ENCODE measurements at regions not wholly inside any gene's neighbourhood (a gene's known extent, or its start where the extent isn't known, plus 50 kb on each side); places are given as distances from the start of the nearest gene placed in this dataset.

DNA sequence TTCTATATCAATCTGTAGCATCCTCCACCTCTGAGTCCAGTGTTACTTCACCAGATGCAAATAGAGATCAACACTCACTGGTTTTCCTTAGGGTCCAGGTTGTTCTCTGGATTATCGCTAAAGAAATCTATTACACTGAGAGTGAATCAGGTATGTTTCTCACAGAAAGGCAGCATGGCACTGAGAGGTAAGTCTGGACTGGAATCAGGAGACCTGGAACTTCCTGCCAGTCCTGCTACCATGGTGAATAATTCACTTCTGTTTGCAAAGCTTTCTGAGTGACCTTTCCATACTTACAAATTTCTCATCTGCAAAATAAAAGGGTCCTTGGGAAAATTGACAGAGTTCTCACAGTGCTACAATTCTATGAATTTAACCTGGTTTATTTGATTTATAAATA, 1583.3 kb downstream of the MRPL39 start:
- no peak for TF ChIP-seq EZH2 (optimal IDR thresholded peaks at IDR 0.05; ENCODE audit: low read depth, low read length)
- TF ChIP-seq, protein P1, sequence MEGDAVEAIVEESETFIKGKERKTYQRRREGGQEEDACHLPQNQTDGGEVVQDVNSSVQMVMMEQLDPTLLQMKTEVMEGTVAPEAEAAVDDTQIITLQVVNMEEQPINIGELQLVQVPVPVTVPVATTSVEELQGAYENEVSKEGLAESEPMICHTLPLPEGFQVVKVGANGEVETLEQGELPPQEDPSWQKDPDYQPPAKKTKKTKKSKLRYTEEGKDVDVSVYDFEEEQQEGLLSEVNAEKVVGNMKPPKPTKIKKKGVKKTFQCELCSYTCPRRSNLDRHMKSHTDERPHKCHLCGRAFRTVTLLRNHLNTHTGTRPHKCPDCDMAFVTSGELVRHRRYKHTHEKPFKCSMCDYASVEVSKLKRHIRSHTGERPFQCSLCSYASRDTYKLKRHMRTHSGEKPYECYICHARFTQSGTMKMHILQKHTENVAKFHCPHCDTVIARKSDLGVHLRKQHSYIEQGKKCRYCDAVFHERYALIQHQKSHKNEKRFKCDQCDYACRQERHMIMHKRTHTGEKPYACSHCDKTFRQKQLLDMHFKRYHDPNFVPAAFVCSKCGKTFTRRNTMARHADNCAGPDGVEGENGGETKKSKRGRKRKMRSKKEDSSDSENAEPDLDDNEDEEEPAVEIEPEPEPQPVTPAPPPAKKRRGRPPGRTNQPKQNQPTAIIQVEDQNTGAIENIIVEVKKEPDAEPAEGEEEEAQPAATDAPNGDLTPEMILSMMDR (IDR thresholded peaks at IDR 0.05; ENCODE audit: low read length), result no peak
- TF ChIP-seq EZH2phosphoT487 (IDR thresholded peaks at IDR 0.05; ENCODE audit: low read length), result no peak
- Histone ChIP-seq H3K27me3 (replicated peaks; ENCODE audit: insufficient read depth, low read length) (no peaks in the 10 kb centered on the region), H3K4me3 (ENCODE audit: low read length) (no peak overlapping the region), H3K9me2 (replicated peaks; ENCODE audit: insufficient read depth, low read length) (no peaks in the 10 kb centered on the region), H3K4me2 (ENCODE audit: low read depth, low read length) (no peak overlapping the region), H3K9ac (ENCODE audit: low read length) (no peak overlapping the region), H3K36me3 (replicated peaks; ENCODE audit: insufficient read depth, low read length) (no peaks in the 10 kb centered on the region), H3K9me3 (replicated peaks; ENCODE audit: insufficient read depth, low read length) (no peaks in the 10 kb centered on the region), H3K4me1 (ENCODE audit: low read length) (peaks cover 10% of the 10 kb centered on the region), H3F3A (ENCODE audit: insufficient read depth, low read length) (no peaks in the 10 kb centered on the region), H2AFZ (ENCODE audit: low read length) (no peak overlapping the region), H3K79me2 (ENCODE audit: low read length) (no peaks in the 10 kb centered on the region), H4K20me1 (ENCODE audit: insufficient read depth, low read length) (no peaks in the 10 kb centered on the region), H3K27ac (ENCODE audit: low read length) (no peak overlapping the region)
- DNase-seq, result no peak

DNA sequence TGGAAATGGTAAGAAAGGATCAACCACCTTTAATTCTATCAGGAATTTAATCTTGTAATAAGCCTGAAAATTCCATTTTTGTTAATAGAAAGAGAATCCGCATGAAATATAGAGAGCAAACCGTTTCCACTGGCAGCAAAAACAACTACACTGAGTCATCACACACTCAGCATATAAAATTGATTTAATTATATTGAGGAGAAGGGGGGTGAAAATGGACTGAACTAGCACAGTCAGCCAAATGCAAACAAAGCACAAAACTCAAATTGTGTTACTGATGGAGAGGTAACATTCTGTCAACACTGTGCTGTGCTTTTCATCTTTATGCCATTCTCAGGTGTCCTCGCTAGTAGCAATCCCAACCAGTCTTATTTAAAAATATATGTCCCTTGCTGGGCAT, 1583.9 kb downstream of the MRPL39 start:
- no peaks in the 10 kb centered on the region for H3K36me3 ChIP-seq (replicated peaks; ENCODE audit: insufficient read depth, low read length)

DNA sequence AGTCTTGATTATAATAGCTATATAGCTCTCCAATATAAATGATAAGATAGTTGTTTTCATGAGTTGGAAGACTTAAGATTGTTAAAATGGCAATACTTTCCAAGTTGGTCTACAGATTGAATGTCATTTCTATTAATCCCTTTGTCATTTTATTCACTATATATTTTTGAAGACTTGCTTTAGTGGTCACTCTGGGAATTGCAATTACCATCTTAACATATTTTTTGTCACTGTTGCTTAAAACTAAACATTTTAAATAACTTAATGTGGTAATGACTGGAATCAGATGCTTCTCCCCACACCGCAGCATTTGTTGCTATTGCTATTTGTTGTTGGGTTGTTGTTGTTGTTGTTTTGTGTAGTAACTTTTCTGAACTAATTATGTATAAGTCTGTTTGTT, 1592.9 kb downstream of the MRPL39 start:
- Histone ChIP-seq H3K27me3 (replicated peaks; ENCODE audit: insufficient read depth, low read length) (no peaks in the 10 kb centered on the region), H3F3A (ENCODE audit: insufficient read depth, low read length) (no peaks in the 10 kb centered on the region), H3K27ac (ENCODE audit: low read length) (no peak overlapping the region), H3K79me2 (ENCODE audit: low read length) (no peaks in the 10 kb centered on the region), H3K9me2 (replicated peaks; ENCODE audit: insufficient read depth, low read length) (no peaks in the 10 kb centered on the region), H3K4me3 (ENCODE audit: low read length) (no peak overlapping the region), H3K4me2 (ENCODE audit: low read depth, low read length) (no peak overlapping the region), H2AFZ (ENCODE audit: low read length) (no peak overlapping the region), H3K36me3 (replicated peaks; ENCODE audit: insufficient read depth, low read length) (no peaks in the 10 kb centered on the region), H3K4me1 (ENCODE audit: low read length) (no peaks in the 10 kb centered on the region), H3K9me3 (replicated peaks; ENCODE audit: insufficient read depth, low read length) (no peaks in the 10 kb centered on the region), H3K9ac (ENCODE audit: low read length) (no peak overlapping the region), H4K20me1 (ENCODE audit: insufficient read depth, low read length) (no peaks in the 10 kb centered on the region)
- TF ChIP-seq, protein P1 (IDR thresholded peaks at IDR 0.05; ENCODE audit: low read length), result peak; percentile 43
- TF ChIP-seq EZH2 (optimal IDR thresholded peaks at IDR 0.05; ENCODE audit: low read depth, low read length), result no peak
- DNase-seq, result no peak

More for the DNA sequence above, 1583.9 kb downstream of the MRPL39 start:
- Histone ChIP-seq H3F3A (ENCODE audit: insufficient read depth, low read length) (no peaks in the 10 kb centered on the region), H3K4me1 (ENCODE audit: low read length) (peaks cover 5% of the 10 kb centered on the region; the same call in 1 of the 2 replicates), H2AFZ (ENCODE audit: low read length) (no peak overlapping the region), H3K27ac (ENCODE audit: low read length) (no peak overlapping the region), H3K27me3 (replicated peaks; ENCODE audit: insufficient read depth, low read length) (no peaks in the 10 kb centered on the region), H3K4me2 (ENCODE audit: low read depth, low read length) (no peak overlapping the region), H3K79me2 (ENCODE audit: low read length) (no peaks in the 10 kb centered on the region), H3K9ac (ENCODE audit: low read length) (no peak overlapping the region), H3K9me3 (replicated peaks; ENCODE audit: insufficient read depth, low read length) (no peaks in the 10 kb centered on the region), H3K9me2 (replicated peaks; ENCODE audit: insufficient read depth, low read length) (no peaks in the 10 kb centered on the region), H4K20me1 (ENCODE audit: insufficient read depth, low read length) (no peaks in the 10 kb centered on the region), H3K4me3 (ENCODE audit: low read length) (no peak overlapping the region)
- TF ChIP-seq, protein P1 (IDR thresholded peaks at IDR 0.05; ENCODE audit: low read length), result no peak
- no peak for TF ChIP-seq EZH2 (optimal IDR thresholded peaks at IDR 0.05; ENCODE audit: low read depth, low read length)
- no peak for TF ChIP-seq EZH2phosphoT487 (IDR thresholded peaks at IDR 0.05; ENCODE audit: low read length)
- no peak for DNase-seq
